ENCODE measurements at regions not wholly inside any gene's neighbourhood (a gene's known extent, or its start where the extent isn't known, plus 50 kb on each side); places are given as distances from the start of the nearest gene placed in this dataset.

DNA sequence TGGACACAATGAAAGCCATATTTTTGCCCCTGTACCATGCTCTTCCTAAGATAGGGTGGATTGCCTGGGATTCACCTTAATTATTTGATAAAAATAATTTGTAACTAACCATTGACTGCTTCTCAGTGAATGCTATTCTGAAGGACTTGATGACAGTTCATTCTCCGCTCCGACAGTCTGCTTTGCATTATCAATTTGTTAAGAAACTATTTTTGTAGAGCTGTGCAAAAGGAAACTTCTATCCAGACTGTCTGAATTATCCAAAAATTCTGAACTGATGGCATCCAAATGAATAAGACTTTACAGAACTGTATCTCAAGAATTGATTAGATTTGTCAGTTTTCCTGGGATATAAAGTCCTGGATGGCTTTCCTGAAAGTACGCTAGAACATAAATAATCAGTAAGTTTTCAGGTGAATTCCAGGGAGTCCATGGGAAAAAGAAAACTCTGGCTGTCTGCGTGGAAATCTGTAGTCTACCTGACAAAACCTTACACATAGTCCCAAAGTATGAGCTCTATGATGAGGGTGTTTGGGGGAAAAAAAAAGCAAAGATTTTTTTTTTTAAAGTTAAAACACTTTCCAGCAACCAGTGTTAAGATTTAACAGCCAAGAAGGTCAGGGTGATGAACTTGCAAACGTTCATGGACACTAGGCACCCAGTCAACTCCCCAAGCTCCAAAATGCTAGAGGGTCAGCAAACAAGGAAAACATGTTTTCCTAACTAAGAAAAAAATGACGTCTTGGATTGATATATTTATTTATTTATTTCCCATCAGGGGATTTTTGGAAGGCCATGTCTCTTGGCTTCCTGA is 291.1 kb upstream of the TBX3 start:
- ChIA-PET RAD21 (ENCODE audit: low non-redundant PET in 1 of 2, low total read pairs in 2 of 2, uncharacterized antibody in 2 of 2, unreplicated experiment in 2 of 2) (no interaction called here), POLR2A (no interaction called here), CTCF (no interaction called here)
- H3K9me3 ChIP-seq (ENCODE audit: control insufficient read depth in 1 of 2, insufficient read depth in 1 of 2, low read depth in 1 of 2, low read length in 2 of 2): no peaks in the 10 kb centered on the region
- H3K9ac ChIP-seq (ENCODE audit: low read length): no peak overlapping the region
- no peak overlapping the region for H3K27ac ChIP-seq (ENCODE audit: low read depth, low read length)
- H3K36me3 ChIP-seq (ENCODE audit: control insufficient read depth in 1 of 2, insufficient read depth in 2 of 2, low read length in 2 of 2): no peaks in the 10 kb centered on the region
- DNase-seq (ENCODE audit: low read depth, low spot score): no peak
- ATAC-seq: no peak
- H3K27me3 ChIP-seq (ENCODE audit: insufficient read depth, low read length): no peaks in the 10 kb centered on the region
- TF ChIP-seq TCF7L2 (IDR thresholded peaks at IDR 0.05; ENCODE audit: borderline replicate concordance, extremely low read depth, insufficient read depth, insufficient read length) (no peak), CBX3 (IDR thresholded peaks at IDR 0.05; ENCODE audit: low read depth) (no peak), SP1 (IDR thresholded peaks at IDR 0.05; ENCODE audit: low read depth) (no peak), RAD21 (IDR thresholded peaks at IDR 0.05; ENCODE audit: low read depth) (no peak), CEBPB (IDR thresholded peaks at IDR 0.05; ENCODE audit: low read depth) (no peak), YY1 (IDR thresholded peaks at IDR 0.05; ENCODE audit: extremely low read depth, insufficient replicate concordance, low read depth, low read length) (no peak)
- TF ChIP-seq, protein P1, sequence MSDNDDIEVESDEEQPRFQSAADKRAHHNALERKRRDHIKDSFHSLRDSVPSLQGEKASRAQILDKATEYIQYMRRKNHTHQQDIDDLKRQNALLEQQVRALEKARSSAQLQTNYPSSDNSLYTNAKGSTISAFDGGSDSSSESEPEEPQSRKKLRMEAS (IDR thresholded peaks at IDR 0.05): no peak
- TF ChIP-seq, protein P2, sequence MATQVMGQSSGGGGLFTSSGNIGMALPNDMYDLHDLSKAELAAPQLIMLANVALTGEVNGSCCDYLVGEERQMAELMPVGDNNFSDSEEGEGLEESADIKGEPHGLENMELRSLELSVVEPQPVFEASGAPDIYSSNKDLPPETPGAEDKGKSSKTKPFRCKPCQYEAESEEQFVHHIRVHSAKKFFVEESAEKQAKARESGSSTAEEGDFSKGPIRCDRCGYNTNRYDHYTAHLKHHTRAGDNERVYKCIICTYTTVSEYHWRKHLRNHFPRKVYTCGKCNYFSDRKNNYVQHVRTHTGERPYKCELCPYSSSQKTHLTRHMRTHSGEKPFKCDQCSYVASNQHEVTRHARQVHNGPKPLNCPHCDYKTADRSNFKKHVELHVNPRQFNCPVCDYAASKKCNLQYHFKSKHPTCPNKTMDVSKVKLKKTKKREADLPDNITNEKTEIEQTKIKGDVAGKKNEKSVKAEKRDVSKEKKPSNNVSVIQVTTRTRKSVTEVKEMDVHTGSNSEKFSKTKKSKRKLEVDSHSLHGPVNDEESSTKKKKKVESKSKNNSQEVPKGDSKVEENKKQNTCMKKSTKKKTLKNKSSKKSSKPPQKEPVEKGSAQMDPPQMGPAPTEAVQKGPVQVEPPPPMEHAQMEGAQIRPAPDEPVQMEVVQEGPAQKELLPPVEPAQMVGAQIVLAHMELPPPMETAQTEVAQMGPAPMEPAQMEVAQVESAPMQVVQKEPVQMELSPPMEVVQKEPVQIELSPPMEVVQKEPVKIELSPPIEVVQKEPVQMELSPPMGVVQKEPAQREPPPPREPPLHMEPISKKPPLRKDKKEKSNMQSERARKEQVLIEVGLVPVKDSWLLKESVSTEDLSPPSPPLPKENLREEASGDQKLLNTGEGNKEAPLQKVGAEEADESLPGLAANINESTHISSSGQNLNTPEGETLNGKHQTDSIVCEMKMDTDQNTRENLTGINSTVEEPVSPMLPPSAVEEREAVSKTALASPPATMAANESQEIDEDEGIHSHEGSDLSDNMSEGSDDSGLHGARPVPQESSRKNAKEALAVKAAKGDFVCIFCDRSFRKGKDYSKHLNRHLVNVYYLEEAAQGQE (IDR thresholded peaks at IDR 0.05; ENCODE audit: low read depth): no peak
- TF ChIP-seq, protein P3, sequence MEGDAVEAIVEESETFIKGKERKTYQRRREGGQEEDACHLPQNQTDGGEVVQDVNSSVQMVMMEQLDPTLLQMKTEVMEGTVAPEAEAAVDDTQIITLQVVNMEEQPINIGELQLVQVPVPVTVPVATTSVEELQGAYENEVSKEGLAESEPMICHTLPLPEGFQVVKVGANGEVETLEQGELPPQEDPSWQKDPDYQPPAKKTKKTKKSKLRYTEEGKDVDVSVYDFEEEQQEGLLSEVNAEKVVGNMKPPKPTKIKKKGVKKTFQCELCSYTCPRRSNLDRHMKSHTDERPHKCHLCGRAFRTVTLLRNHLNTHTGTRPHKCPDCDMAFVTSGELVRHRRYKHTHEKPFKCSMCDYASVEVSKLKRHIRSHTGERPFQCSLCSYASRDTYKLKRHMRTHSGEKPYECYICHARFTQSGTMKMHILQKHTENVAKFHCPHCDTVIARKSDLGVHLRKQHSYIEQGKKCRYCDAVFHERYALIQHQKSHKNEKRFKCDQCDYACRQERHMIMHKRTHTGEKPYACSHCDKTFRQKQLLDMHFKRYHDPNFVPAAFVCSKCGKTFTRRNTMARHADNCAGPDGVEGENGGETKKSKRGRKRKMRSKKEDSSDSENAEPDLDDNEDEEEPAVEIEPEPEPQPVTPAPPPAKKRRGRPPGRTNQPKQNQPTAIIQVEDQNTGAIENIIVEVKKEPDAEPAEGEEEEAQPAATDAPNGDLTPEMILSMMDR (IDR thresholded peaks at IDR 0.05 in 2 of 3, conservative IDR thresholded peaks at IDR 0.05 in 1 of 3; ENCODE audit: borderline replicate concordance in 1 of 3, insufficient read depth in 1 of 3, low read depth in 2 of 3, low read length in 2 of 3): no peak
- no peaks in the 10 kb centered on the region for H4K20me1 ChIP-seq (ENCODE audit: insufficient read depth)
- H2AFZ ChIP-seq (ENCODE audit: low read depth, low read length, poor library complexity, severe bottlenecking): no peak overlapping the region
- H3K79me2 ChIP-seq (ENCODE audit: insufficient read depth, low read length): no peaks in the 10 kb centered on the region
- no peak overlapping the region for H3K4me3 ChIP-seq (replicated peaks in 1 of 2; ENCODE audit: low read depth in 1 of 2, low read length in 2 of 2)
- intact Hi-C loops (cut with micrococcal nuclease): no loop called here
- peaks cover 0 to 10% of the 10 kb centered on the region in 2 experiments; a peak in 2 of 4 replicates for H3K4me1 ChIP-seq (ENCODE audit: control insufficient read depth in 1 of 2, insufficient read depth in 2 of 2, low read length in 2 of 2)
- no peak overlapping the region for H3K4me2 ChIP-seq (ENCODE audit: low read length)
- BruUV-seq (replicated peaks): no TSS peak
- H3K9me2 ChIP-seq (ENCODE audit: insufficient read depth): no peaks in the 10 kb centered on the region

Data from HCT116 (cell line).